ENCODE measurements at regions not wholly inside any gene's neighbourhood (a gene's known extent, or its start where the extent isn't known, plus 50 kb on each side); places are given as distances from the start of the nearest gene placed in this dataset.

DNA sequence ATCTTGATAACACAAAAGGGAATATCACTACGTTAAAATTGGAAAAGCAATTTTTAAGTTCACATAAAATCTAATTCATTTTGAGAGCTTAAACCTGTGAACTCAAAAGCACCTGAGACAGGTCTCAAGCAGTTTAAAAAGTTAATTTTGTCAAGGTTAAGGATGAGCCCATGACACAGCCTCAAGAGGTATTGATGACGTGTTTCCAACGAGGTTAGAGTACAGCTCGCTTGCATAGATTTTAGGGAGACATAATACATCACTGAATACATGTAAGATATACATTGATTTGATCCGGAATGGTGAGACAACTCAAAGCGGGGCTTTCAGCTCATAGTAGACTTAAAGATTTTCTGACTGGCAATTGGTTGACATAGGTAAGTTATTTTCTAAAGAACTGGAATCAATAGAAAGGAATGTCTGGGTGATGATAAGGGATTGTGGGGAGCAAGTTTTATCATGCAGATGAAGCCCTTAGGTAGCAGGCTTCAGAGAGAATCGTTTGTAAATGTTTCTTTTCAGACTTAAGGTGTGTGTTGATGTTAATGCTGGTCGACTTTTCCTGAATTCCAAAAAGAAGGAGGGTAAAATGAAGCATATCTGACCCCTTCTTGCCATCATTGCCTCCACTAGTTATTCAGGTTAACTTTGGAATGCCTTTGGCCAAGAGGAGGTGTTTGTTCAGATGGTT is 2890.6 kb downstream of the PCDH9 start:
- no peak for DNase-seq

DNA sequence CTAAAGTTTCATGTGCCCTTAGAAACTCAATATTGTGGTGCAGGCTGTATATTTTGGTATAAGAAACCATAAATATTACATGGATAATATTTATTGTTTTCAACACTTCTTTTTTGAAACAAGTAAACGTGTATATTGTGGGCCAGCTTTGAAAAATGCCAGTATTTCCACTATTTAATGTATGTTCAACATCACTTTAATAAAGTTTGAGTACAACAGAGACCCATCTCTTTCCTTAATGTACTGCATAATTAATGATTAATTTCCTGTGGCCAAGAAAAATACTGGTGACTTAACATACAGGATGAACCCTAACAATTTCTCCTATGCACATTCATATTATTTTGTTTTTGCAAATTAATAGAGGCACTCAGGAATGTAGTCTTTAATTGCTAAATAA is 2891.5 kb downstream of the PCDH9 start:
- no peak for DNase-seq

DNA sequence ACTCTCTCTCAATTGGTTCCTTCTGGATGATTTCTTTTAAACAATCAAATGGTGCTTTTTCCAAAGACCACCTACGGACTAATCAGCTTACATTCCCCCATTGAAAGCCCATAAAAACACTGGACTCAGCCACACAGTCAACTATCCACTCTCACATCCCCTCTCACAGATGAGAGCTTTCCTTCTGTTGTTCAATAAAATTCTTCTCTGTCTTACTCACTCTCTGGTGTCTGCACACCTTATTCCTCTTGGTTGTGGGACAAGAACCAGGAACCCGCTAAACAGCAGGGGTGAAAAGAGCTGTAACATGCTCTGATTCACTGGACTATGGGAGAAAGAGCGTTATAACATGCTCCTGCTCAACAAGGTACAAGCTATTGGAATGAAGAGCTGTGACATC is 2896.2 kb downstream of the PCDH9 start:
- no peak for DNase-seq

DNA sequence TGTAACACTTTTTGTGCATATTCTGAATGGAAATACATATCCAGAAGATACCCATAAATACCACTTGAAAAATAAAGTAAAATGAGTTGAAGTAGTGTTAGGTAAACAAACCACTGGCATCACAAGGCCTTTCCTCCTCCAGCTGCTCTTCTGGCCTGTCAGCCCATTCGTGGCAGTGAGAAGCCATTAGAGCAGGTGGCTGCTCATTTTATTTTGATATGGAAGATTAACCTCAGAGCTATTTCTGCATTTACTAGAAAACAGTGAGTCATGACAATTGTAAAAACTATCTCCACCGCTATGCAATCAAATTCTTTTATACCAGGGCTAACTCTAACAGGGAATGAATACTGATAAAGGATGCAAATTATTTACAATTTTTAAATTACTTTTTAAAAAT is 2898.1 kb downstream of the PCDH9 start:
- no peak for DNase-seq

DNA sequence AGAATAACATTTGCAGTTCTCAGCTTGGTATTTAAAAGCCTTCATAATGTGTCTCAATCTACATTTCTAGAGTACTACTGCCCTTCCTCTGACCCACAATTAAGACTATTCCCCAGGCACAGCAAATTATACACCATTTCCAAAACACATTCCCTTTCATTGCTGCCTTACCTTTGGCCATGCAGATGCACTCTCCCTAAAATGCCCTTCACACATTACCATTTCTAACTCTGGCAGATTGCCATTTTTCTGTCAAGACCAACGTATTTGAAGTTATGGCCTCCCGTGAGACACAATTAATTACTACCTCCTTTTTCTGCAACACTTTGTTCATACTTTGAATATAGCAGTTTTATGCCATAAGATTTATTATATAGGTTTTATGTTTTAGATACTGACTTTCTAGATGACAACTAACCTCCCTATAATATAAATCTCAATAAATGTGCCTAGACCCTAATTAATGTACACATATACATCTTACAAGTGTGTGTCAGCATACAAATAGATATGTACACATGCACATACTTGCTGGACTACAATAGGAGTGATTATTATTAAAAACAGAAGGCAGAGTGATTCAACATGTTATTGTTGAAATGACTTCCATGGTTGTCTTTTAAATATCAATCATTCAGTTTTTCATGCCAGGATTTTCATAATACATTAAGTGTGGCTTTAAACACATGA is 2902.5 kb downstream of the PCDH9 start:
- DNase-seq = no peak

DNA sequence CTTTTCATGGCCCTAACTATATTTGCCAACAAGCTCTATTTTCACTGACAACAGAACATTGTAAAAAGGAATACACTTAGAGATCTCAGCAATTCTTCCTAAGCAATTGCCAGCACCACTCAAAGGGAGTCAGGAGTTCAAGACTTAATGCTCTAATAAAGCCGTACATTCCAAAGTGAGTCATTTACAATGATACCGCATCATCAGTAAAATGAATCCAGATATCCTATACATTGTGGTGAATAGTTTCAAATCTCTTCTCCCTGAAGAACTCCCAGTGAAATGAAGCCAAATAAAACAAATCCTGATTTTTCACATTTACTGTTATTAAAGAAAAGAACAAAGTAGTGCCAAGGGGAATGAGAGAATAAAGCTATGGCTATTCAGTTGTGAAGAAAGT is 2898.7 kb upstream of the PCDH20 start:
- no peak for DNase-seq

DNA sequence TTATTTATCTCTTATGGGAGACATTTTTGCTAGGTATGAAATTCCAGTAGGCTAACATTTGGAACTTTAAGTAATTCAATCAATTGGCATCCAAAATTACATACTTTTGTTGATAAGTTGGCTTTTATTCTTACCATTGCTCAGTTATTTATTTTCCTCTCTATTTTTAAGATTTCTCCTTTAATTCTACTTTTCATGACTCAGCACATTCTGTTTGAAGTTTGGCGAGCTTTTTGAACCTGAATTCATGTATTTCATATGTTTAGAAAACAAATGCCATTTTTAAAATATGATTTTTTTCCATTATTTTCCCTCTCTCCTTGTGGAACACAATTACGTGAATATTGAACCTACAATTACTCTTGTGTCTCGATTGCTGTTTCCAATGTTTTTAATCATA is 2896.3 kb upstream of the PCDH20 start:
- DNase-seq = no peak

DNA sequence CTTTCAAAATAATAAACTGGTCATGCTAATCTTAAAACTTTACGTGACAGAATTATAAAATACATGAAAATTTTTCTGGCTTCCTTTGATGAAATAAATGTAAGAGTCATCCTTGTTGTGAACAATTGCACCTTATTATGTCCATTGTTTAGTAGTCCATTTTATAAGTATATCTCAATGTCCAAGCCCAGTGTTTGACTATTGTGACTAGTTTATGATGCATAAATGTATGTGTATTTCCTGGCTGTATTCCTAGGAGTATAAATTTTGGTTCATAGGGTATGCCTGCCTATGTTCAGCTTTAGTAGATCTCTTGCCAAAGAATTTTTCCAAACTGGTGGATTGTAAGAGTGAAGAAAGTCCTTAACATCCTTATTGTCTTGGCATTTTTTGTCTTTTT is 2895.5 kb upstream of the PCDH20 start:
- DNase-seq = no peak

DNA sequence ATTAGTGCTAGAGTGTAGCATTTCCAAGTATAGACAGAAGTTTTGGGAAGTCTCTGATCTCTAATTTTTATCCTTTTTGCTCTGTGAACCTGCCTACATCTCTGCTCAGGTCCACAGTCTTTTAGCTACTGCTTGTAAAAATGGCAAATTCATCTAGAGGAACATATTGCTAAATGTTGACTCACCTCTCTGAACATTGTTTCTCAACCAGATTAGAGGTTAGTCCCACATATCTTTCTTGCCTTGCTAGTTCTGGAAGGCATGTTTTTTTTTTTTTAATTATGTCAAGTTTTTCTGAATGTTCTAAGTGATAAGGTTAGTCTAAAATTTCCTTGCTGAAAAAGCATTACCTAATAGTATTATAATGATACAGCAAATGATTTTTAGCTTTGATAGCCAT is 2889.6 kb upstream of the PCDH20 start:
- no peak for DNase-seq

DNA sequence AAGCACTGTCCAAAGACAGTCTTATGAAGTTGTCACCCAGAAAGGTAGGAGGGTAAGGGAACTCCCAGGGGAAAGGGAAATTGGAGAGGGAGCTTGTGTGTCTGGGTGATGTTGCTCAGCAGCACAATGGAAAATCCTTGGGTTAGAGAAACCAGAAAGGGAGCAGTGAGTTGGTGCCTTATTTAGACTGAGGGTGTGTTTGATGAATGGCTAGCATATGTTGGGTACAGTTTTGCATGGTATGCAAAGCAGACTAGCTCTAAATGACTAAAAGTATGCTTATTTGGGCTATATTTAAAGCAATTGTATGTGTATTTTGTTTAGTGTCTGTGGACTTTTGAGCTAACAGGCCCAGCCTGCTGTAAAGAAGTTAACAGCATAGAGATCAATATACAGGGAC is 2884.6 kb upstream of the PCDH20 start:
- DNase-seq = no peak

DNA sequence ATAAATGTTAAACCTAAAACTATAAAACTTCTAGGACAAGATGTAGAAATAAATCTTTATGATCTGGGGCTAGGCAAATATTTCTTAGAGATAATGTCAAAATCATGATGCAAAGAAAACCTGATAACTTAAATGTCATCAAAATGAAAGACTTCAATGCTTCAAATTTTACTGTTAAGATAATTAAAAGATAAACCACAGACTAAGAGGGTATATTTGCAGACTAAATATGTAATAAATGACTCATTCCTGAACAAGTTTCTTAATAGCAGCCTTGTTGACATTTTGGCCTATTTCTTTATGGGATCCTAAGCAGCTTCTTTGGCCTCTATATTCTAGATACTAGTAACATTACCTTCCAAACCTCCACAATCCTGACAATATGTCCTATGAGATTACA is 2878.3 kb upstream of the PCDH20 start:
- no peak for DNase-seq

DNA sequence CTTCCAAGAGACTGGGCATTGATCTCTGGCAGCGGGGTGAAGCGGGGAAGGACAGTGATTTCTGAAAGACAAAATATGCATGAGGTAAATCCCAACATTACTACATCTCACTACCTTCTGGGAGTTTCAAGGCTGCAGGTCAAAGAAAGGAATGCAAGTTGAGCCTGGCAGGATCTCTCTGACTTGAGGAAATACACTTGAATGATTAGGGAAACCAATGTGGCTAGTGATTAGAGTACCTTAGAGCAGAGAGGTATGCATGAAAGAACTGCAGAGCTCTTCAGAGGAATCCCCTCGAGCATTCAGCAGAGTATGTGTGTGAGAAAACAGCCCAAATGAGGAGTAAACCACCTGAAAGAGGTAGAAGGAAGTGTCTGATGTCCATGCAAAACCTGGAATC is 2874.1 kb upstream of the PCDH20 start:
- DNase-seq = no peak

DNA sequence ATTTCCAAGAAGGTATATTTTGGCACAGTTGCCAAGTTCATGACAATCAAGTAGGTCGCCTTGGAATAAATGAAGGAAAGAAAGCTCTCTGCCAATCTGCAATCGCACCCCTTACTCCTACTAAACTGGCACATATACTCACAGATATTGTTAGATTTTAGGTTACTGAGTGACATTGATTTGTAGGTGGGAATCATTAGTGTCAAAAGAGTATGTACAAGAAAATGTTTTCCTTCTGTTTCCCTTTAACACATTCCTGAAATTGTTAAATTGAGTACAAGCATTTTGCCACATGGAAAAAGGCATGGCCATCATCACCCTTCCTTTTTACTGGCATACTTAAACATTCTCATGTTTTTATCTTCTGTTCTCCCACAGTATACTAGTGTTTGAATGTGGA is 2868.3 kb upstream of the PCDH20 start:
- no peak for DNase-seq

DNA sequence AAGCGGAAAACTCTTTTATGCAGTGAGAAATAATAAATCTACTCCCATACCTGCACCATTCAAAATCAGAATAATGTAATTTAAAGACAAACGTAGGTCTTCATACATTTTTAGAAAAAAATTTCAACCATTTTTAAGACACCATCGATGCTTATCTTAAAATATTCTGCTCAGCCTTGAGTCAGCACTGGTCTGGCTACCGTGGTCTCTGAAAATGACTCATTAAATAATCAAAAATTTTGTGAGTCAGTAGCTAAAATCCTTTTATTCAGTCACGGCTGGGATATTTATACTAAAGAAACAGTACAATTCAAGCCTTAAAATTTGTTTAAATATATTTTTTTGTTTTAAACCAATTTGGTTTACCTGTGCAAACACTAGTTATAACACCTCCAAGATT is 2862.8 kb upstream of the PCDH20 start:
- no peak for DNase-seq

DNA sequence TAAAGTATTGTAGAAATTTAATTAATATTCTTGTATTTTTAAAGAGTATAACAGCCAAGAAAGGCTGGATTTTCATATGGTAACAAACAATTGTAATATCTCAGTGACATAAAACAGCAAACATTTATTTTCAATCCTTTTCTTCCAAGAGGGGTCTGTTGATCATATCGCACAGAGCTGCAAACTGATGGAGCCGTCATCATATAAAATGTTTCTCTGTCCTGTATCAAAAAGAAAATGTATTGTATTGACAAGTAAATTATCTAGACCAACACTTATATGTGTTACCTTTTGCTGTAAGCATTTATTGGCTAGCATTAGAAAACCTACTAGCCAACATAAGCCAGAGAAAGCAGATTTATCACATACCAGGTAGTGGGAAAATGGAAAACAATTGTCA is 2861.4 kb upstream of the PCDH20 start:
- DNase-seq = no peak

DNA sequence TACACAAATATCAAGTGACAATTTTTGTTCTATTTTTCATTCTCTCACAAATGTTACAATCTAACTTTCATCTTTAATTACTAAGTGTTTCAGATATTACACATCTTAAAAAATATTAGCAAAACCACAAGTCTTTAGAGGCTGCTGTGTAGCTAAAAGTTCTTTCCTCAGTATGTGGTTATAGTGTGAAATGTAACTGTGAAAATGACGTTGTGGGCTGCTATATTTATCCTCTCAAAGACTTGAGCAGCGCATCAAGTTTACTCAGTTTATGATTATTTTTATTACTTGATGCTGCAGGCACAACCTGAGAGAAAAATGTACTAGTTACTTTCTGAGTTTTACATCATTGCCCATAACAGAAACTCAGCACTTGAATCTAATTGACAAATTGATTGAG is 2860.6 kb upstream of the PCDH20 start:
- DNase-seq = no peak

DNA sequence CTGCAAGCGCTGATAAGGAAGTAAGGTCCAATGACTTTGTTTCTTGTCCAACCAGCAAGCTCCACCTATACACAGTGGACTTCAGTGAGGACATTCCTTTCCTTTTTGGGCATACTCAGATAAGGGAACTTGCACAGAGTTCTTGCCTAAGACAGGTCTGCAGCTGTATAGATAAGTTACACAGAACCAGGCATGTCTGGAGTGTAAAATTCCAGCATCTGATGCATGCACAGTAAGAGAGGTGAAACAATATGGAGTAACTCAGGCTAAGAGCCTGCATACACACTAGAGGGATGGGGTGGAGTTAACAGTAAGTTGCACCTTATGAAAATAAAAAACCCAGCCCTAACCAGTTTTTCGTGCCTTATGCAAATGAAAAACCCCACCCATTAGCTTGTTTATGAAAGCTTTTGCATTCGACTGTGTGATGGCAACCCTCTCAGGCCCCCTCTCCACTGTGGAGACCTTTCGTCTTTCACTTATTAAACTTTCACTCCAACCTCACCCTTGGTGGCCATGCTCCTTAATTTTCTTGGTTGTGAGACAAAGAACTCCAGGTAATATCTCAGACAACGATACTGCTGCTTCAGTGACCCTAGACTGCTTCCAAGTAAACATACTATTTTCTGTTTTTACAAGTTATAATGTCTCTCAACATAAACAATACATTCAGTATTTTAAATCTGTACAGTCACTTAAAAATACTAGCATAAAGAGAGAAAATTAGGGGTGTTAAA is 2859.0 kb upstream of the PCDH20 start:
- DNase-seq = no peak

DNA sequence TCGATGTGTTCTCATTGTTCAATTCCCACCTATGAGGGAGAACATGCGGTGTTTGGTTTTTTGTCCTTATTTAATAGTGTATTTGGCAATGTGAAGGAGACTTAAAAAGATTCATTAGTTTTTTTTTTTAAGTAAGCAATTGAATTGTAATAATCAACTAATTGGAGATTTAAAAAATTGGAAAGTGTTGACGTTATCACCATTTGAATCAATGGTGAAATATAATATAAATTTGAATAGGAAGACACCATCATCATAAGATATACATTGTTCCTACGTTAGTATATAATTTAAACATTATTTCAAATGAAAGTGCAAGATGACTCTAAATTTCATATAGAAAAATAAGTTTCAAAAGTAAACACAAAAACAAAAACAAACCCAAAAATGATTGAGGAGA is 2858.1 kb upstream of the PCDH20 start:
- DNase-seq = no peak

DNA sequence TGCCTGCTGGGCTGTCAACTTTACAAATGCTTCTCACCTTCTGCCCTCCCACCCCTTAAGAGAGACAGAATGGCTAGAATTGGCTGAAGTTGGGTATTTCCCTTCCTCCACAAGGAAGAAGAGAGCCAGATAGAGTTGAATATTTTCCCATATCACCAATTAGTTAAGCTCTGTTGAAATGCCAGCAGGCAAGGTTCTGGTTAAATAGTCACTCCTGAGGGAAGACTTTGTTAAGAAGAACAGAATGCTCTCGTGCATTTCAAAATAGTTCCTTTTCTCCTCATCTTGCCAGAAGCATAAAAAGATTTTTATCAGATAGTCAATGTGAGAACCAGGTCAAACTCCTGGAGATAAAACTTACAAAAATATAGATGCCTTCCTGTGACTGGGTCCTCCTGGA is 2857.0 kb upstream of the PCDH20 start:
- DNase-seq = no peak

DNA sequence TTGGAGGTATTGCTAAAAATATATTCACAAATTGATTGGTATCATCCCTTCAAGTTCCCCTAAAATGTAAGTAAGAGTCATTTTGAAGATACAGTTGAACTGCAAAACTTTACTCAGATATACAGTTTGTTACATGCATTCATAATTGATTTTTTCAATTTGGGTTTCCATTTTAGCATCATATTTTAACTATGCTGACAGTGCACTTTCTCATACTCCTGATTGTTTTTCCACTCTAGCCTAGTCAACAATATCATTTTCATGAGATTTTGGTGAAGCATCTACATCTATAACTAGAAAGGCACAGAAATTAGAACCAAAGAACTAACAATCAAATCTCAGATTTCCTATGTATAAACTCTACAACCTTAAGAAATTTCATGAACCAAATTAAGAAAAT is 2850.4 kb upstream of the PCDH20 start:
- no peak for DNase-seq

DNA sequence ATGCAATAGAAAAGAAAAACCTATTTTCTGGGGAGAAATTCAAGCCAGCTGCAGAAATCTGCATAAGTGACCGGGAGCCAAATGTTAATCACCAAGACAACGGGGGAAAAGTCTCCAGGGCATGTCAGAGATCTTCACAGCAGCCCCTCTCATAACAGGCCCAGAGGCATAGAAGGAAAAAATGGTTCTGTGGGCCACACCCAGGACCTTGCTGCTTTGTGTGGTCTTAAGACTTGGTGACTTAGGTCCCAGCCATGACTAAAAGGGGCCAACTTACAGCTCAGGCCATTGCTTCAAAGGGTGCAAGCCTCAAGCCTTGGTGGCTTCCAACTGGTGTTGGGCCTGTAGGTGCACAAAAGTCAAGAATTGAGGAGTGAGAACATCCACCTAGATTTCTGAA is 2847.6 kb upstream of the PCDH20 start:
- no peak for DNase-seq

DNA sequence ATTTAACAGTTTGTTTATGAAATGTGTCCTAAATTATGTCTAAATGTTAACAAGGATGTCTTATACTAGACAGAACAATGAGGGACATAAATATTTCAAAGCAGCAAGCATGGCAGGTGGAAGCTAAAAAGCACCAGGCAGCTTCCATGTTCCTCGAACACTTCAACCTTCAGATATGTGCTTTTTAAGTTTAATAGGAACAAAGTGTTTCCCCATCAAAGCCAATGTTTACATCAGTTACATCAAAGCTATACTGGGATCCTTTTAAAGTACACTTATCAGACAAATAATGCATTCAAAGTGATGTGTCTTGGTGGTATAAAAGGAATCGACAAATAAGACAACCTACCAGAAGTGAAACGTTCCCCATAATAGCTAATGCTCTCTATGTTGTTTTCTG is 2841.1 kb upstream of the PCDH20 start:
- DNase-seq = no peak

DNA sequence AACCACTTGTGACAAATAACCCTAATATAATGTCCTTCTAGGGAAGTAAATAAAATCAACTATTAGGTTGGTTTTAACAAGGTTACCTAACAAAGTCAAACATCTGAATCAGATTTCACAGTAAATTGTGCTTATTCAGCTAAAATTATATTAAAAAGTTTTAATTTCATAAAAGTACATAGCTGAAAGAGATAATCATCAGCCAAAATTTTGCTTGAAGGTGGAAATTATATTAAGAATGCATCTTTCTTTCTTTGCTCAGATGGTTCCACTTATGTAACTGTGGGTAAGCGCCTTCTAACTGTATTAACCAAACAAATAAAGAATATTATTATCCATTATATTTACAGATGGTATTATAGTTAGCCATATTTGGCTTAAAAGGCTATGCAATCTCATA is 2840.3 kb upstream of the PCDH20 start:
- DNase-seq = no peak

DNA sequence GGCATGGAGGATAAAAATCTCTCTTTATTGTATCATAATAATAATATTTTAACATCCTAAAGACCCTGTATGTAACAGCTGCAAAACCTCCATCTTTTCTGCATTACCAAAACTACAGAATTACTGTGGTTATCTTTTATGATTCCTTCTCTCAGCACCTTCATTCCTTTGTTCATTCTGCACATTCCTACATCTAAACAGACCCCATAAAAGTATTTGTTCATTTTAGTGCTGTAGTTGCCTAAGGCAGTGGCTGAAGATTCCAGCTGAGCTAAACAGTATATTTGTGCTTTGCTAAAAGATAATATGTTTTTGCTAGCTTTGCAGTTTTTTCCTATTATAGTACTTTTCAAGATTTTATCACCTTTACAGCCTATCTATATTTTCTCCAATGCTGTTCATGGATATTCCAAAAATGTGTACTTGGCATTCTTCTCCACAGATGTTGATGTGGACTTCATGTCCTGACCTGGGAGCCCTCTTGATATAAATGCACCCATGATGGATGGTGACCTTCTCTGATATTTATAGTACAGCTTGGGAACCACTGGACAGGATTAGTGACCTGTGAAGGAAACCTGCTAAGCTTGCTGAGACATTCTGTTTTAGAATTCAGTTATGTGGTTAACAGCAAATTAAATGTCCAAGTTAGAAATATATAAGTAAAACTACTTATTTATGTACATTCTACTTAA is 2832.9 kb upstream of the PCDH20 start:
- DNase-seq = no peak

Data from stimulated activated naive CD4-positive, alpha-beta T cell (primary cell).